HUES64 (cell line): ENCODE measurements at regions not wholly inside any gene's neighbourhood (a gene's known extent, or its start where the extent isn't known, plus 50 kb on each side); places are given as distances from the start of the nearest gene placed in this dataset.
"Not testable (repeated sequence)": the region's sequence is repeated elsewhere in the genome, so short reads cannot be mapped to it uniquely, and the experiment has no call there.

Experiments used
- H3K27ac ChIP-seq: 2 replicates; pipeline ENCODE4 v1.7.0; 2013; ENCODE audit warnings: low read depth, low read length, inconsistent platforms
- H3K27me3 ChIP-seq: 2 replicates; pipeline ENCODE4 v1.6.1; 2013; ENCODE audit warnings: mild to moderate bottlenecking, low read length; ENCODE audit not compliant: insufficient read depth
- H3K36me3 ChIP-seq: 2 replicates; pipeline ENCODE4 v1.6.1; 2013; ENCODE audit warnings: mild to moderate bottlenecking, low read length; ENCODE audit not compliant: insufficient read depth
- H3K4me1 ChIP-seq: 2 replicates; pipeline ENCODE4 v1.6.1; 2013; ENCODE audit warnings: mild to moderate bottlenecking, low read length, moderate library complexity; ENCODE audit not compliant: insufficient read depth
- H3K4me3 ChIP-seq: 2 replicates; pipeline ENCODE4 v1.5.1; 2013; ENCODE audit warnings: mild to moderate bottlenecking, low read length, moderate library complexity
- H3K9ac ChIP-seq: 2 replicates; pipeline ENCODE4 v1.6.1; 2013; ENCODE audit warnings: mild to moderate bottlenecking, low read depth, low read length
- H3K9me3 ChIP-seq: 2 replicates; pipeline ENCODE4 v1.6.1; 2013; ENCODE audit warnings: low read depth, low read length; ENCODE audit not compliant: insufficient read depth
- WGBS: fragments of 150-250, 120-280 bp; methylation state at CpG from one replicate; pipeline ENCODE4 v1.1.7; 2013; ENCODE audit warnings: missing lambda C conversion rate; 5-methylcytosine and 5-hydroxymethylcytosine counted together

- no peaks in the 10 kb centered on the region for H3K36me3 ChIP-seq
- H3K9ac ChIP-seq: no peak overlapping the region
- no peak overlapping the region for H3K4me3 ChIP-seq
- H3K9me3 ChIP-seq: peaks cover 6% of the 10 kb centered on the region; the same call in 1 of the 2 replicates
- 100% methylated on average over 1 of the region's 1 CpG for WGBS
- no peaks in the 10 kb centered on the region for H3K27me3 ChIP-seq
- no peak overlapping the region for H3K27ac ChIP-seq
- peaks cover 3% of the 10 kb centered on the region; the same call in 1 of the 2 replicates for H3K4me1 ChIP-seq
These were observed 116.1 kb upstream of the CRBN start for GRCh38 chr3:3295586-3295985.

- not testable (repeated sequence) for H3K9me3 ChIP-seq, H3K36me3 ChIP-seq
- 95% methylated on average over 2 of the region's 3 CpGs for WGBS
These were observed 112.3 kb upstream of the CRBN start for GRCh38 chr3:3291756-3292283.

GRCh38 chr3:3288255-3288654, 108.8 kb upstream of the CRBN start:
- H3K4me1 ChIP-seq: peaks cover 15% of the 10 kb centered on the region; the same call in 1 of the 2 replicates
- H3K4me3 ChIP-seq: no peak overlapping the region
- H3K36me3 ChIP-seq: no peaks in the 10 kb centered on the region
- H3K9me3 ChIP-seq: no peaks in the 10 kb centered on the region
- H3K9ac ChIP-seq: no peak overlapping the region
- no peaks in the 10 kb centered on the region for H3K27me3 ChIP-seq
- H3K27ac ChIP-seq: no peak overlapping the region

More at GRCh38 chr3:3291756-3292283, 112.3 kb upstream of the CRBN start:
- not testable (repeated sequence) for H3K4me3 ChIP-seq, H3K27ac ChIP-seq, H3K27me3 ChIP-seq, H3K9ac ChIP-seq
- peaks cover 12% of the 10 kb centered on the region; the same call in 1 of the 2 replicates for H3K4me1 ChIP-seq

GRCh38 chr3:3286014-3286413, 106.5 kb upstream of the CRBN start:
- H3K36me3 ChIP-seq: no peaks in the 10 kb centered on the region
- WGBS: 60% methylated on average over 1 of the region's 2 CpGs

GRCh38 chr3:3281024-3281423, 101.5 kb upstream of the CRBN start:
- peaks cover 15% of the 10 kb centered on the region for H3K4me1 ChIP-seq
- no peaks in the 10 kb centered on the region for H3K36me3 ChIP-seq
- no peaks in the 10 kb centered on the region for H3K27me3 ChIP-seq
- no peak overlapping the region for H3K27ac ChIP-seq
- H3K9me3 ChIP-seq: no peaks in the 10 kb centered on the region
- WGBS: 80% methylated on average over 1 of the region's 2 CpGs
- H3K4me3 ChIP-seq: no peak overlapping the region
- no peak overlapping the region for H3K9ac ChIP-seq

More at GRCh38 chr3:3286014-3286413, 106.5 kb upstream of the CRBN start:
- Histone ChIP-seq H3K27me3 (no peaks in the 10 kb centered on the region), H3K4me3 (no peak overlapping the region), H3K9me3 (no peaks in the 10 kb centered on the region), H3K27ac (no peak overlapping the region), H3K9ac (no peak overlapping the region), H3K4me1 (peaks cover 15% of the 10 kb centered on the region; the same call in 1 of the 2 replicates)

GRCh38 chr3:3280396-3280795, 100.9 kb upstream of the CRBN start:
- Histone ChIP-seq H3K27ac (no peak overlapping the region), H3K9me3 (no peaks in the 10 kb centered on the region), H3K4me3 (no peak overlapping the region), H3K27me3 (no peaks in the 10 kb centered on the region), H3K36me3 (no peaks in the 10 kb centered on the region), H3K4me1 (peaks cover 14% of the 10 kb centered on the region), H3K9ac (no peak overlapping the region)
- WGBS: no CpG with 5 or more reads among the region's 1 CpG

- H3K36me3 ChIP-seq: no peaks in the 10 kb centered on the region
- H3K9me3 ChIP-seq: no peaks in the 10 kb centered on the region
- no peaks in the 10 kb centered on the region for H3K27me3 ChIP-seq
- no peak overlapping the region for H3K27ac ChIP-seq
- no peak overlapping the region for H3K9ac ChIP-seq
- peaks cover 12% of the 10 kb centered on the region for H3K4me1 ChIP-seq
- H3K4me3 ChIP-seq: no peak overlapping the region
- WGBS: 52% methylated on average over 1 of the region's 1 CpG
These were observed 98.6 kb upstream of the CRBN start for GRCh38 chr3:3278073-3278472.

- no peaks in the 10 kb centered on the region for H3K36me3 ChIP-seq
- no peak overlapping the region for H3K4me3 ChIP-seq
- H3K9me3 ChIP-seq: no peaks in the 10 kb centered on the region
- H3K4me1 ChIP-seq: peaks cover 12% of the 10 kb centered on the region
- no peaks in the 10 kb centered on the region for H3K27me3 ChIP-seq
- WGBS: 97% methylated on average over 2 of the region's 2 CpGs
- no peak overlapping the region for H3K9ac ChIP-seq
- H3K27ac ChIP-seq: no peak overlapping the region
These were observed 97.1 kb upstream of the CRBN start for GRCh38 chr3:3276630-3277029.

- WGBS: 97% methylated on average over 3 of the region's 3 CpGs
- H3K9ac ChIP-seq: no peak overlapping the region
These were observed 85.3 kb upstream of the CRBN start for GRCh38 chr3:3264796-3265195.

GRCh38 chr3:3260870-3261269, 81.4 kb upstream of the CRBN start:
- H3K27me3 ChIP-seq: no peaks in the 10 kb centered on the region
- H3K4me3 ChIP-seq: no peak overlapping the region
- no peaks in the 10 kb centered on the region for H3K36me3 ChIP-seq
- no peak overlapping the region for H3K27ac ChIP-seq
- no peaks in the 10 kb centered on the region for H3K4me1 ChIP-seq
- no peak overlapping the region for H3K9ac ChIP-seq
- no peaks in the 10 kb centered on the region for H3K9me3 ChIP-seq

More at GRCh38 chr3:3264796-3265195, 85.3 kb upstream of the CRBN start:
- H3K4me3 ChIP-seq: no peak overlapping the region
- no peaks in the 10 kb centered on the region for H3K4me1 ChIP-seq
- H3K27me3 ChIP-seq: no peaks in the 10 kb centered on the region
- H3K27ac ChIP-seq: no peak overlapping the region
- no peaks in the 10 kb centered on the region for H3K9me3 ChIP-seq
- H3K36me3 ChIP-seq: no peaks in the 10 kb centered on the region

GRCh38 chr3:3259181-3259580, 79.7 kb upstream of the CRBN start:
- H3K4me1 ChIP-seq: no peaks in the 10 kb centered on the region
- no peak overlapping the region for H3K27ac ChIP-seq
- no peaks in the 10 kb centered on the region for H3K27me3 ChIP-seq
- no peaks in the 10 kb centered on the region for H3K36me3 ChIP-seq
- WGBS: 95% methylated on average over 3 of the region's 3 CpGs
- H3K9ac ChIP-seq: no peak overlapping the region
- H3K4me3 ChIP-seq: no peak overlapping the region
- H3K9me3 ChIP-seq: no peaks in the 10 kb centered on the region

- WGBS: 90% methylated on average over 3 of the region's 3 CpGs
- no peaks in the 10 kb centered on the region for H3K4me1 ChIP-seq
These were observed 78.8 kb upstream of the CRBN start for GRCh38 chr3:3258281-3258680.

More at GRCh38 chr3:3258281-3258680, 78.8 kb upstream of the CRBN start:
- Histone ChIP-seq H3K4me3 (no peak overlapping the region), H3K27me3 (no peaks in the 10 kb centered on the region), H3K9ac (no peak overlapping the region), H3K36me3 (no peaks in the 10 kb centered on the region), H3K9me3 (no peaks in the 10 kb centered on the region), H3K27ac (no peak overlapping the region)
